Testis (tissue), 2 donors: ENCODE measurements at regions not wholly inside any gene's neighbourhood (a gene's known extent, or its start where the extent isn't known, plus 50 kb on each side); places are given as distances from the start of the nearest gene placed in this dataset.

ENCODE experiments used
- POLR2A ChIP-seq: fragments of 450-650 bp; IDR thresholded peaks from one replicate; pipeline ENCODE4 v1.6.1; 2017; ENCODE audit warnings: antibody characterized with exemption, mild to moderate bottlenecking, moderate library complexity
- TF ChIP-seq, protein P1 (sequence below), 3 experiments: fragments of 450-650 bp in 2 of 3; fragments of 200-600 bp in 1 of 3; sonication (generic) in 1 of 3; IDR thresholded peaks; one replicate each; pipeline ENCODE4 v1.5.1; 2016 to 2019; ENCODE audit warnings: antibody characterized with exemption in 3 of 3, mild to moderate bottlenecking in 2 of 3, moderate library complexity in 1 of 3

DNA sequence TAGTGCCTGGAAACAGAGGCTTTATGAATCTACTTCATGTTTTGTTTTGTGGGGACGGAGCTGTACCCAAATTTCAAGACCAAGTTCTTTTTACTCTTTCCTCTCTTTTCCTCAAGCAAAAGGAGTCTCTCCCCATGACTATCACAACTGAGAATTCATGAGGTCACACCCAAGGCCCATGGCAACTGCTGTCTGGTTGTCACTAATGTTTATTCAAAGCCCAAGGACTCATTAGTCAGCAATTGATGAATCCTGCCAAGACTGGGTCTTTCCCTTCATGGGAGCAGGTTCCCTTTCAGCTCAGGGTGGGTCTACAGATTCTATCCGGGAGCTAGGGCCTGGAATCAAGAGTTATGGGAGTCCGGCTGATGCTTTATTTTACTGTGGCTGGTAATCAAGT is 441.5 kb upstream of the PCDH20 start:
- TF ChIP-seq, protein P1, sequence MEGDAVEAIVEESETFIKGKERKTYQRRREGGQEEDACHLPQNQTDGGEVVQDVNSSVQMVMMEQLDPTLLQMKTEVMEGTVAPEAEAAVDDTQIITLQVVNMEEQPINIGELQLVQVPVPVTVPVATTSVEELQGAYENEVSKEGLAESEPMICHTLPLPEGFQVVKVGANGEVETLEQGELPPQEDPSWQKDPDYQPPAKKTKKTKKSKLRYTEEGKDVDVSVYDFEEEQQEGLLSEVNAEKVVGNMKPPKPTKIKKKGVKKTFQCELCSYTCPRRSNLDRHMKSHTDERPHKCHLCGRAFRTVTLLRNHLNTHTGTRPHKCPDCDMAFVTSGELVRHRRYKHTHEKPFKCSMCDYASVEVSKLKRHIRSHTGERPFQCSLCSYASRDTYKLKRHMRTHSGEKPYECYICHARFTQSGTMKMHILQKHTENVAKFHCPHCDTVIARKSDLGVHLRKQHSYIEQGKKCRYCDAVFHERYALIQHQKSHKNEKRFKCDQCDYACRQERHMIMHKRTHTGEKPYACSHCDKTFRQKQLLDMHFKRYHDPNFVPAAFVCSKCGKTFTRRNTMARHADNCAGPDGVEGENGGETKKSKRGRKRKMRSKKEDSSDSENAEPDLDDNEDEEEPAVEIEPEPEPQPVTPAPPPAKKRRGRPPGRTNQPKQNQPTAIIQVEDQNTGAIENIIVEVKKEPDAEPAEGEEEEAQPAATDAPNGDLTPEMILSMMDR (IDR thresholded peaks at IDR 0.05) = no peak
- no peak for TF ChIP-seq POLR2A
